ENCODE measurements at regions not wholly inside any gene's neighbourhood (a gene's known extent, or its start where the extent isn't known, plus 50 kb on each side); places are given as distances from the start of the nearest gene placed in this dataset.
A peak's percentile ranks its signal among the peaks of the same experiment; 100 is the strongest.

- Histone ChIP-seq H3K36me3 (ENCODE audit: low read depth, low read length) (no peaks in the 10 kb centered on the region), H2AFZ (ENCODE audit: low read length) (peak overlapping the region; percentile 55), H3K9me3 (ENCODE audit: low read length) (no peaks in the 10 kb centered on the region), H3F3A (ENCODE audit: low read length, unreplicated experiment) (no peaks in the 10 kb centered on the region), H3K9ac (ENCODE audit: low read length) (peak overlapping the region; percentile 32; the same call in 1 of the 2 replicates), H3K9me2 (replicated peaks; ENCODE audit: low read length) (no peaks in the 10 kb centered on the region), H3K27me3 (ENCODE audit: low read length) (no peaks in the 10 kb centered on the region), H3K4me2 (ENCODE audit: low read length) (peak overlapping the region; percentile 57), H3K4me3 (ENCODE audit: low read length) (no peak overlapping the region), H3K27ac (ENCODE audit: low read length) (peak overlapping the region; percentile 84), H3K79me2 (ENCODE audit: low read length) (no peaks in the 10 kb centered on the region), H3K4me1 (ENCODE audit: insufficient read depth, low read length) (peaks cover 25% of the 10 kb centered on the region), H4K20me1 (ENCODE audit: low read length) (no peaks in the 10 kb centered on the region)
- intact Hi-C loops (cut with micrococcal nuclease) = loop anchor here (2.0 kb wide), 1 partner anchor 61 kb away; no protein-coding TSS in a partner anchor
- ChIA-PET POLR2A (ENCODE audit: unreplicated experiment) (no interaction called here), CTCF (no interaction called here)
- TF ChIP-seq, protein P1, sequence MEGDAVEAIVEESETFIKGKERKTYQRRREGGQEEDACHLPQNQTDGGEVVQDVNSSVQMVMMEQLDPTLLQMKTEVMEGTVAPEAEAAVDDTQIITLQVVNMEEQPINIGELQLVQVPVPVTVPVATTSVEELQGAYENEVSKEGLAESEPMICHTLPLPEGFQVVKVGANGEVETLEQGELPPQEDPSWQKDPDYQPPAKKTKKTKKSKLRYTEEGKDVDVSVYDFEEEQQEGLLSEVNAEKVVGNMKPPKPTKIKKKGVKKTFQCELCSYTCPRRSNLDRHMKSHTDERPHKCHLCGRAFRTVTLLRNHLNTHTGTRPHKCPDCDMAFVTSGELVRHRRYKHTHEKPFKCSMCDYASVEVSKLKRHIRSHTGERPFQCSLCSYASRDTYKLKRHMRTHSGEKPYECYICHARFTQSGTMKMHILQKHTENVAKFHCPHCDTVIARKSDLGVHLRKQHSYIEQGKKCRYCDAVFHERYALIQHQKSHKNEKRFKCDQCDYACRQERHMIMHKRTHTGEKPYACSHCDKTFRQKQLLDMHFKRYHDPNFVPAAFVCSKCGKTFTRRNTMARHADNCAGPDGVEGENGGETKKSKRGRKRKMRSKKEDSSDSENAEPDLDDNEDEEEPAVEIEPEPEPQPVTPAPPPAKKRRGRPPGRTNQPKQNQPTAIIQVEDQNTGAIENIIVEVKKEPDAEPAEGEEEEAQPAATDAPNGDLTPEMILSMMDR (conservative IDR thresholded peaks at IDR 0.05; ENCODE audit: low read depth, low read length) = no peak
- TF ChIP-seq EZH2 (IDR thresholded peaks at IDR 0.05; ENCODE audit: low read length, unreplicated experiment) = no peak
- TF ChIP-seq EZH2phosphoT487 (IDR thresholded peaks at IDR 0.05; ENCODE audit: borderline replicate concordance, low read length) = no peak
- BruUV-seq (replicated peaks) = no TSS peak
- ATAC-seq (peak; percentile 46), DNase-seq (peak; percentile 70)
These were observed 402.2 kb upstream of the FGF13 start for GRCh38 chrX:139113708-139114107.

GRCh38 chrX:139112432-139112831 is 400.9 kb upstream of the FGF13 start:
- Histone ChIP-seq H3K9me3 (ENCODE audit: low read length) (no peaks in the 10 kb centered on the region), H3K4me3 (ENCODE audit: low read length) (no peak overlapping the region), H3K36me3 (ENCODE audit: low read depth, low read length) (no peaks in the 10 kb centered on the region), H3K27ac (ENCODE audit: low read length) (0 out of 2 replicates have a peak overlapping the region, but pooled peaks have one; percentile 13), H3K27me3 (ENCODE audit: low read length) (no peaks in the 10 kb centered on the region), H3K9me2 (replicated peaks; ENCODE audit: low read length) (no peaks in the 10 kb centered on the region), H4K20me1 (ENCODE audit: low read length) (no peaks in the 10 kb centered on the region), H3K79me2 (ENCODE audit: low read length) (no peaks in the 10 kb centered on the region), H3F3A (ENCODE audit: low read length, unreplicated experiment) (no peaks in the 10 kb centered on the region), H2AFZ (ENCODE audit: low read length) (no peak overlapping the region), H3K9ac (ENCODE audit: low read length) (no peak overlapping the region), H3K4me2 (ENCODE audit: low read length) (0 out of 2 replicates have a peak overlapping the region, but pooled peaks have one; percentile 12), H3K4me1 (ENCODE audit: insufficient read depth, low read length) (peaks cover 25% of the 10 kb centered on the region)
- BruUV-seq (replicated peaks) = no TSS peak
- ChIA-PET CTCF (no interaction called here), POLR2A (ENCODE audit: unreplicated experiment) (interaction anchor here (0.5 kb wide), 1 partner anchor 16 kb away, joined by 3 read pairs; no protein-coding TSS in a partner anchor)
- intact Hi-C loops (cut with micrococcal nuclease) = loop anchor here (2.0 kb wide), 1 partner anchor 60 kb away; no protein-coding TSS in a partner anchor
- ATAC-seq = peak; percentile 85
- TF ChIP-seq EZH2 (IDR thresholded peaks at IDR 0.05; ENCODE audit: low read length, unreplicated experiment) (no peak), EZH2phosphoT487 (IDR thresholded peaks at IDR 0.05; ENCODE audit: borderline replicate concordance, low read length) (no peak)
- TF ChIP-seq, protein P1 (conservative IDR thresholded peaks at IDR 0.05; ENCODE audit: low read depth, low read length) = no peak
- DNase-seq = peak; percentile 79

GRCh38 chrX:139106069-139106468 is 394.6 kb upstream of the FGF13 start:
- Histone ChIP-seq H3K27ac (ENCODE audit: low read length) (no peak overlapping the region), H2AFZ (ENCODE audit: low read length) (no peak overlapping the region), H3K4me3 (ENCODE audit: low read length) (no peak overlapping the region), H3K4me1 (ENCODE audit: insufficient read depth, low read length) (0 out of 2 replicates have a peak, but pooled peaks cover 9% of the 10 kb centered on the region), H3F3A (ENCODE audit: low read length, unreplicated experiment) (no peaks in the 10 kb centered on the region), H3K9ac (ENCODE audit: low read length) (no peak overlapping the region), H3K4me2 (ENCODE audit: low read length) (no peak overlapping the region), H3K9me3 (ENCODE audit: low read length) (no peaks in the 10 kb centered on the region), H4K20me1 (ENCODE audit: low read length) (no peaks in the 10 kb centered on the region), H3K27me3 (ENCODE audit: low read length) (no peaks in the 10 kb centered on the region), H3K79me2 (ENCODE audit: low read length) (no peaks in the 10 kb centered on the region), H3K9me2 (replicated peaks; ENCODE audit: low read length) (no peaks in the 10 kb centered on the region), H3K36me3 (ENCODE audit: low read depth, low read length) (no peaks in the 10 kb centered on the region)
- CTCF ChIA-PET = no interaction called here
- intact Hi-C loops (cut with micrococcal nuclease) = no loop called here
- POLR2A ChIA-PET (ENCODE audit: unreplicated experiment) = no interaction called here
- ATAC-seq (no peak), DNase-seq (peak; percentile 63)
- TF ChIP-seq EZH2phosphoT487 (IDR thresholded peaks at IDR 0.05; ENCODE audit: borderline replicate concordance, low read length) (no peak), EZH2 (IDR thresholded peaks at IDR 0.05; ENCODE audit: low read length, unreplicated experiment) (no peak)
- TF ChIP-seq, protein P1 (conservative IDR thresholded peaks at IDR 0.05; ENCODE audit: low read depth, low read length) = no peak
- BruUV-seq (replicated peaks) = no TSS peak
